CD4-positive, CD25-positive, alpha-beta regulatory T cell (primary cell): ENCODE measurements at regions not wholly inside any gene's neighbourhood (a gene's known extent, or its start where the extent isn't known, plus 50 kb on each side); places are given as distances from the start of the nearest gene placed in this dataset.
A peak's percentile ranks its signal among the peaks of the same experiment; 100 is the strongest.

Experiments used
- ATAC-seq, 2 donors: fragments of 150-1000 bp; cut with Tn5 transposase; one replicate each; pipeline ENCODE4 v1.10.0; 2021; ENCODE audit warnings: low read depth in 2 of 2, moderate number of reproducible peaks in 2 of 2, moderate library complexity in 1 of 2
- DNase-seq, 3 donors: peaks; one replicate each; pipeline versions ENCODE4 v3.0.0 to v3.0.0-alpha.2; 2012 to 2022; ENCODE audit warnings: mixed read lengths in 1 of 3
- H3K27ac ChIP-seq: one replicate; pipeline ENCODE4 v1.7.0; 2013; ENCODE audit warnings: mild to moderate bottlenecking, low read length; ENCODE audit not compliant: insufficient read depth, poor library complexity, severe bottlenecking
- H3K27me3 ChIP-seq: one replicate; pipeline ENCODE4 v1.7.0; 2013; ENCODE audit warnings: low read length; ENCODE audit not compliant: control insufficient read depth, insufficient read depth
- H3K36me3 ChIP-seq: one replicate; pipeline ENCODE4 v1.7.0; 2013; ENCODE audit warnings: mild to moderate bottlenecking, low read length, moderate library complexity; ENCODE audit not compliant: control insufficient read depth, insufficient read depth
- H3K4me1 ChIP-seq: 2 replicates; pipeline ENCODE4 v1.7.0; 2013; ENCODE audit warnings: mild to moderate bottlenecking, low read length; ENCODE audit not compliant: insufficient read depth, control insufficient read depth, poor library complexity, severe bottlenecking
- H3K4me3 ChIP-seq: one replicate; pipeline ENCODE4 v1.7.0; 2013; ENCODE audit warnings: low read depth, mild to moderate bottlenecking, low read length, moderate library complexity
- H3K9me3 ChIP-seq, 2 experiments: 1 replicate in 1 of 2; 2 replicates in 1 of 2; pipeline ENCODE4 v1.7.0; 2013; ENCODE audit warnings: low read length in 2 of 2, mild to moderate bottlenecking in 1 of 2, moderate library complexity in 1 of 2; ENCODE audit not compliant: control insufficient read depth in 2 of 2
- H3K27ac Mint-ChIP-seq, 3 donors: one replicate each; pipeline ENCODE4 v1.8.0; 2020 to 2022; ENCODE audit warnings: mild to moderate bottlenecking in 3 of 3, mixed read lengths in 3 of 3, moderate library complexity in 2 of 3
- H3K27me3 Mint-ChIP-seq: one replicate; pipeline ENCODE4 v1.8.0; 2022; ENCODE audit warnings: mild to moderate bottlenecking, mixed read lengths
- H3K36me3 Mint-ChIP-seq: one replicate; pipeline ENCODE4 v1.8.0; 2020; ENCODE audit warnings: mixed read lengths
- H3K4me1 Mint-ChIP-seq, 4 donors: one replicate each; pipeline ENCODE4 v1.8.0; 2020 to 2022; ENCODE audit warnings: mixed read lengths in 4 of 4, mild to moderate bottlenecking in 1 of 4
- H3K4me3 Mint-ChIP-seq, 4 donors: one replicate each; pipeline ENCODE4 v1.8.0; 2020 to 2022; ENCODE audit warnings: mild to moderate bottlenecking in 4 of 4, mixed read lengths in 4 of 4, moderate library complexity in 3 of 4
- H3K9me3 Mint-ChIP-seq, 7 donors: one replicate each; pipeline ENCODE4 v1.8.0; 2020 to 2022; ENCODE audit warnings: mixed read lengths in 7 of 7, mild to moderate bottlenecking in 3 of 7, moderate library complexity in 2 of 7

DNA sequence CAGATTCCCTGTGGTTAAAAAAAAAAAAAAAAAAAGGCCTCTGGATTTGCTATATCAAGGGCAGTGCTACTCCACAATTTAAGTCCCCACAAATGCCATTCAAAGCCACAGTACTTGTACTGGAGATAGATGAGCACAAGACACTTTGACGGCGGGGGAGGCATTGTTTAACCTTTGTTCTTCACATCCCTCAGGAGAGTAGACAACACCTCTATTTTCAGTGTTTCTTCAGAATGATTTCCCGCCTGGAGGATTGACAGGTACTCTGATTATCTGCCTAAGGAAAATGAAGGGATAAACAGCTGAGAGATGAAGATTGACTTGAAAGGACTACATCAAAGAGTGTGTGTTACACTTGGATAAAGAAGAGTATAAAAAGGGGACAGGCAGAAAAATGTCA lies 58.7 kb downstream of the OTOL1 start:
- Histone ChIP-seq H3K4me1 (no peaks in the 10 kb centered on the region), H3K36me3 (no peaks in the 10 kb centered on the region), H3K27ac (no peak overlapping the region), H3K9me3 (no peaks in the 10 kb centered on the region), H3K27me3 (no peaks in the 10 kb centered on the region), H3K4me3 (no peak overlapping the region)
- Mint-ChIP-seq H3K27ac (no peak overlapping the region), H3K9me3 (peaks cover 0 to 4% (median 0%) of the 10 kb centered on the region in 7 donors), H3K27me3 (peaks cover 5% of the 10 kb centered on the region), H3K4me1 (no peaks in the 10 kb centered on the region), H3K4me3 (no peak overlapping the region), H3K36me3 (no peaks in the 10 kb centered on the region)
- ATAC-seq, result no peak
- no peak for DNase-seq

- DNase-seq, result no peak
- Mint-ChIP-seq H3K4me3 (no peak overlapping the region), H3K4me1 (no peaks in the 10 kb centered on the region), H3K27ac (no peak overlapping the region), H3K9me3 (peaks cover 0 to 3% (median 0%) of the 10 kb centered on the region in 7 donors), H3K27me3 (peaks cover 5% of the 10 kb centered on the region), H3K36me3 (no peaks in the 10 kb centered on the region)
- Histone ChIP-seq H3K27me3 (no peaks in the 10 kb centered on the region), H3K4me1 (no peaks in the 10 kb centered on the region), H3K27ac (no peak overlapping the region), H3K36me3 (no peaks in the 10 kb centered on the region), H3K4me3 (no peak overlapping the region), H3K9me3 (no peaks in the 10 kb centered on the region)
- no peak for ATAC-seq
These were observed 59.9 kb downstream of the OTOL1 start for GRCh38 chr3:161556533-161556932.

- H3K27ac Mint-ChIP-seq, result no peak overlapping the region
These were observed 60.3 kb downstream of the OTOL1 start for GRCh38 chr3:161556941-161557340.

DNA sequence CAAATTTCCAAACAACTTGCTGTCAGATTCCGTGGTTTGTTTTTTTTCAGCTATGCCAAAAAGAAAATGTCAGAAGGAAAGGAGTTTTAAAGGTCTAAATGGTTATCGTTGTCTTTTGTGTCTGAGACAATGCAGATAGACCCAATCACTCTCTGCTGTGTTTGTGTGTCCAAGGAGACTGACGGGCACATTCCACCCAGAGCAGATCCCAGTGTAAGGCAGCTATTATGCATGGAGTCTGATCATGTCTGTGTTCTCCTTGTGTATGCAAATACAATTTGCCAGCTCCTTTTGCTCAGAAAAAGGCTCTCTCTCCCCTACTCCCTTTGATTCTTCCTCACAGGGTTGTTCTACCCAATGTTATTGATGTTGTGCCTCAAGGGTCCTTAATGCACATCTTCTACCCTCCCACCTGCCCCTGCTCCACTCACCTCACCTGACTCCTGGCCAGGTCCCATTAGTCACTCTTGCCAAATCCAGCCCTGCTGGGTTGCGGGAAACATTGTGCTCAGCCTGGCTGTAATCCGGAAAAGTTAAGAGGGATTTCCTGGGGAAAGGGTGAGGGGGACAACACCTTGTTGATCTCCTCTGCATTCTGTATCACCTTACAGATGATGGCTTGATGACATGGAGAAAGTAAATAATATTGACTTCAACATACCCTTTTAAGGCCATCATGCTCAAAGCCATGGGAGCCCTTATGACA lies 61.0 kb downstream of the OTOL1 start:
- ATAC-seq (no peak), DNase-seq (no peak)
- no peak overlapping the region for H3K4me3 ChIP-seq
- no peak overlapping the region for H3K27ac ChIP-seq
- H3K9me3 ChIP-seq, result no peaks in the 10 kb centered on the region
- no peak overlapping the region for H3K4me3 Mint-ChIP-seq
- H3K36me3 ChIP-seq, result no peaks in the 10 kb centered on the region
- H3K27me3 Mint-ChIP-seq, result peaks cover 5% of the 10 kb centered on the region
- H3K27ac Mint-ChIP-seq, result no peak overlapping the region
- H3K36me3 Mint-ChIP-seq, result no peaks in the 10 kb centered on the region
- H3K9me3 Mint-ChIP-seq, result peaks cover 0 to 3% (median 0%) of the 10 kb centered on the region in 7 donors
- H3K4me1 Mint-ChIP-seq, result no peaks in the 10 kb centered on the region
- no peaks in the 10 kb centered on the region for H3K4me1 ChIP-seq
- no peaks in the 10 kb centered on the region for H3K27me3 ChIP-seq

More at GRCh38 chr3:161556941-161557340, 60.3 kb downstream of the OTOL1 start:
- peaks cover 5% of the 10 kb centered on the region for H3K27me3 Mint-ChIP-seq
- no peak for ATAC-seq
- H3K4me1 ChIP-seq, result no peaks in the 10 kb centered on the region
- H3K4me1 Mint-ChIP-seq, result no peaks in the 10 kb centered on the region
- H3K27ac ChIP-seq, result no peak overlapping the region
- peaks cover 0 to 3% (median 0%) of the 10 kb centered on the region in 7 donors for H3K9me3 Mint-ChIP-seq
- DNase-seq, result no peak
- no peaks in the 10 kb centered on the region for H3K36me3 Mint-ChIP-seq
- no peaks in the 10 kb centered on the region for H3K36me3 ChIP-seq
- H3K27me3 ChIP-seq, result no peaks in the 10 kb centered on the region
- H3K4me3 Mint-ChIP-seq, result no peak overlapping the region
- H3K9me3 ChIP-seq, result no peaks in the 10 kb centered on the region
- H3K4me3 ChIP-seq, result no peak overlapping the region

- H3K9me3 ChIP-seq, result no peaks in the 10 kb centered on the region
- H3K36me3 Mint-ChIP-seq, result no peaks in the 10 kb centered on the region
- H3K27ac ChIP-seq, result no peak overlapping the region
- H3K4me1 Mint-ChIP-seq, result no peaks in the 10 kb centered on the region
- no peaks in the 10 kb centered on the region for H3K4me1 ChIP-seq
- DNase-seq (no peak), ATAC-seq (no peak)
- H3K9me3 Mint-ChIP-seq, result peaks cover 0 to 3% (median 0%) of the 10 kb centered on the region in 7 donors
- no peaks in the 10 kb centered on the region for H3K27me3 ChIP-seq
- H3K4me3 ChIP-seq, result no peak overlapping the region
- H3K4me3 Mint-ChIP-seq, result no peak overlapping the region
- no peak overlapping the region for H3K27ac Mint-ChIP-seq
- peaks cover 5% of the 10 kb centered on the region for H3K27me3 Mint-ChIP-seq
- H3K36me3 ChIP-seq, result no peaks in the 10 kb centered on the region
These were observed 61.6 kb downstream of the OTOL1 start for GRCh38 chr3:161558236-161558635.

GRCh38 chr3:161559177-161559998 lies 62.8 kb downstream of the OTOL1 start:
- DNase-seq, result peak in 1 of 3 donors; percentile 23
- H3K27ac Mint-ChIP-seq, result no peak overlapping the region
- no peaks in the 10 kb centered on the region for H3K4me1 ChIP-seq
- H3K36me3 Mint-ChIP-seq, result no peaks in the 10 kb centered on the region
- H3K9me3 Mint-ChIP-seq, result peaks cover 0 to 3% (median 0%) of the 10 kb centered on the region in 7 donors
- no peak overlapping the region for H3K4me3 ChIP-seq
- H3K36me3 ChIP-seq, result no peaks in the 10 kb centered on the region
- no peak overlapping the region for H3K27ac ChIP-seq
- peaks cover 5% of the 10 kb centered on the region for H3K27me3 Mint-ChIP-seq
- no peaks in the 10 kb centered on the region for H3K9me3 ChIP-seq
- H3K4me1 Mint-ChIP-seq, result no peaks in the 10 kb centered on the region
- no peak overlapping the region for H3K4me3 Mint-ChIP-seq
- H3K27me3 ChIP-seq, result no peaks in the 10 kb centered on the region
- no peak for ATAC-seq

DNA sequence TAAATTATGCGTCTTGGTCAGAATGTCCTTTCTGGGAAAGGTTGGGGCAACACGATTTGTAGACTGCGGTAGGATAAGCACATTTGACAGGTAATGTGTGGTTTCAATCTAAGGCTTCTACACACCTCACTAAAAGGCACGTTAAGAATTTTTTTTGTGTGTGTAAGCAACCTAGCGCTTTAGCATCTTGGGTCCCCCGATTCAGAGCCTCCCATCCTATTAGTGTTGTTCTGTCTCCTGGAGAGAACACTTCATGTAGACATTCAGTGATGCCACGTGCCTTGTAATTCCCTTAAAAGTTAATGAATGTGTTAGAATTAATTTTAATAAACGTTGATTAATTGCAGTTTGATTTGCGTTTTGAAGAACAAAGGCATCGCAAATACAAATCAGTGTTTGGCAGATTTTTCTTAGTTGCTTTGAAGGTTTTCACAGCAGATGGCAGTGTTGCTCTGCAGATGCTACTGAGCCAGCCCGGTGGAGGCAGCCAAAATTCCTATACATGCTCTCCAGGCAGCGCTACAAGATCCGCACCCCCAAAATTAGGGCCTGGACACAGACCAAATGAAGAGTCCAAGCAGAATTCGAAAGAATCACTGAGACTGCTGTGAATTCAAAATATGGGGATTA lies 63.5 kb downstream of the OTOL1 start:
- Mint-ChIP-seq H3K9me3 (peaks cover 0 to 3% (median 0%) of the 10 kb centered on the region in 7 donors), H3K4me1 (no peaks in the 10 kb centered on the region), H3K27me3 (peaks cover 5% of the 10 kb centered on the region), H3K4me3 (no peak overlapping the region), H3K36me3 (no peaks in the 10 kb centered on the region), H3K27ac (no peak overlapping the region)
- H3K36me3 ChIP-seq, result no peaks in the 10 kb centered on the region
- H3K4me3 ChIP-seq, result no peak overlapping the region
- no peak for ATAC-seq
- no peak overlapping the region for H3K27ac ChIP-seq
- H3K9me3 ChIP-seq, result no peaks in the 10 kb centered on the region
- peak in 1 of 3 donors; percentile 6 for DNase-seq
- no peaks in the 10 kb centered on the region for H3K4me1 ChIP-seq
- no peaks in the 10 kb centered on the region for H3K27me3 ChIP-seq
